ENCODE measurements at regions not wholly inside any gene's neighbourhood (a gene's known extent, or its start where the extent isn't known, plus 50 kb on each side); places are given as distances from the start of the nearest gene placed in this dataset.

- Histone ChIP-seq H3K36me3 (ENCODE audit: insufficient read depth, low read length) (no peaks in the 10 kb centered on the region), H3K9me3 (ENCODE audit: control insufficient read depth, insufficient read depth, low read length) (no peaks in the 10 kb centered on the region), H3K4me1 (ENCODE audit: insufficient read depth, low read length) (no peaks in the 10 kb centered on the region; the same call in 1 of the 2 replicates), H3K9ac (ENCODE audit: low read depth, low read length) (no peak overlapping the region)
Measured at GRCh38 chr5:117255211-117256027, 680.8 kb upstream of the SEMA6A start.

- Histone ChIP-seq H3K4me1 (ENCODE audit: insufficient read depth, low read length) (no peaks in the 10 kb centered on the region; the same call in 1 of the 2 replicates), H3K9me3 (ENCODE audit: control insufficient read depth, insufficient read depth, low read length) (no peaks in the 10 kb centered on the region), H3K9ac (ENCODE audit: low read depth, low read length) (no peak overlapping the region), H3K36me3 (ENCODE audit: insufficient read depth, low read length) (no peaks in the 10 kb centered on the region)
Measured at GRCh38 chr5:117252566-117252965, 677.9 kb upstream of the SEMA6A start.

GRCh38 chr5:117249086-117249815 lies 674.6 kb upstream of the SEMA6A start:
- H3K9me3 ChIP-seq (ENCODE audit: control insufficient read depth, insufficient read depth, low read length), result no peaks in the 10 kb centered on the region
- H3K4me1 ChIP-seq (ENCODE audit: insufficient read depth, low read length), result no peaks in the 10 kb centered on the region
- H3K36me3 ChIP-seq (ENCODE audit: insufficient read depth, low read length), result no peaks in the 10 kb centered on the region
- no peak overlapping the region for H3K9ac ChIP-seq (ENCODE audit: low read depth, low read length)

- Histone ChIP-seq H3K36me3 (ENCODE audit: insufficient read depth, low read length) (no peaks in the 10 kb centered on the region), H3K9ac (ENCODE audit: low read depth, low read length) (no peak overlapping the region), H3K9me3 (ENCODE audit: control insufficient read depth, insufficient read depth, low read length) (peaks cover 6% of the 10 kb centered on the region), H3K4me1 (ENCODE audit: insufficient read depth, low read length) (no peaks in the 10 kb centered on the region)
Measured at GRCh38 chr5:117246424-117246823, 671.8 kb upstream of the SEMA6A start.

GRCh38 chr5:117245130-117245529 lies 670.5 kb upstream of the SEMA6A start:
- Histone ChIP-seq H3K9me3 (ENCODE audit: control insufficient read depth, insufficient read depth, low read length) (peaks cover 13% of the 10 kb centered on the region), H3K9ac (ENCODE audit: low read depth, low read length) (no peak overlapping the region), H3K36me3 (ENCODE audit: insufficient read depth, low read length) (no peaks in the 10 kb centered on the region), H3K4me1 (ENCODE audit: insufficient read depth, low read length) (no peaks in the 10 kb centered on the region)

DNA sequence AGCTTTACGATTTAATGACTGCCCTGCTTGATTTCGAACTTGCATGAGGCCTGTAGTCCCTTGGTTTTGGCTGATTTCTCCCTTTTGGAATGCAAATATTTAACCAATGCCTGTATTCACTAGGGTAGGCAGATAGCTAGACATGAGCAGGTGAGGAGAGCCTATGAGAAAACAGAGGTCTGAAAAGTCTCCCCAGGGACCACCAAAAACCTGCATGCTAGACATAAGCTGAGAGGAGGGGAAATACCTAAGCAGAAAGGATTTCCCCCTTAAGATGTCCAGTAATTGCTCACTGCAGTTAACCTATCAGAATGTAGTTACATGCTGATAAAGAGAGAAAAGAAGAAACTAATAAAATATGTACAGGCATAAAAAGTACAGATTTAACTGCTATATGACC lies 667.4 kb upstream of the SEMA6A start:
- Histone ChIP-seq H3K4me1 (ENCODE audit: insufficient read depth, low read length) (no peaks in the 10 kb centered on the region), H3K36me3 (ENCODE audit: insufficient read depth, low read length) (no peaks in the 10 kb centered on the region), H3K9ac (ENCODE audit: low read depth, low read length) (no peak overlapping the region), H3K9me3 (ENCODE audit: control insufficient read depth, insufficient read depth, low read length) (peaks cover 13% of the 10 kb centered on the region)

GRCh38 chr5:117236941-117237340 lies 662.3 kb upstream of the SEMA6A start:
- Histone ChIP-seq H3K4me1 (ENCODE audit: insufficient read depth, low read length) (no peaks in the 10 kb centered on the region), H3K9me3 (ENCODE audit: control insufficient read depth, insufficient read depth, low read length) (peaks cover 12% of the 10 kb centered on the region), H3K9ac (ENCODE audit: low read depth, low read length) (no peak overlapping the region), H3K36me3 (ENCODE audit: insufficient read depth, low read length) (no peaks in the 10 kb centered on the region)

GRCh38 chr5:117235786-117236185 lies 661.2 kb upstream of the SEMA6A start:
- Histone ChIP-seq H3K36me3 (ENCODE audit: insufficient read depth, low read length) (no peaks in the 10 kb centered on the region), H3K9me3 (ENCODE audit: control insufficient read depth, insufficient read depth, low read length) (0 out of 2 replicates have a peak, but pooled peaks cover under 1% of the 10 kb centered on the region)

DNA sequence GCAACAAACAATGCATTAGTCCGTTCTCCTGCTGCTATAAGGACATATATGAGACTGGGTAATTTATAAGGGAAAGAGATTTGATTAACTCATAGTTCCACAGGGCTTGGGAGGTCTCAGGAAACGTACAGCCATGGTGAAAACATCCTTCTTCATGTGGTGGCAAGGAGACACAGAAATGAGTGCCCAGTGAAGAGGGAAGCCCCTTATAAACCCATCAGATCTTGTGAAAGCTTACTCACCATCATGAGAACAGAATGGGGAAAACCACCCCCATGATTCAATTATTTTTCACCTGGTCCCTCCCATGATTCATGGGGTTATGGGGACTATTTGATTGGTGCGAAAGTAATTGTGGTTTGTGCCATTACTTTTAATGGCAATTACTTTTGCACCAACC lies 655.8 kb upstream of the SEMA6A start:
- no peaks in the 10 kb centered on the region for H3K9me3 ChIP-seq (ENCODE audit: control insufficient read depth, insufficient read depth, low read length)
- no peaks in the 10 kb centered on the region for H3K36me3 ChIP-seq (ENCODE audit: insufficient read depth, low read length)
- no peak overlapping the region for H3K9ac ChIP-seq (ENCODE audit: low read depth, low read length)
- no peaks in the 10 kb centered on the region for H3K4me1 ChIP-seq (ENCODE audit: insufficient read depth, low read length)

More at GRCh38 chr5:117235786-117236185, 661.2 kb upstream of the SEMA6A start:
- Histone ChIP-seq H3K9ac (ENCODE audit: low read depth, low read length) (no peak overlapping the region), H3K4me1 (ENCODE audit: insufficient read depth, low read length) (no peaks in the 10 kb centered on the region)

GRCh38 chr5:117220730-117221129 lies 646.1 kb upstream of the SEMA6A start:
- H3K36me3 ChIP-seq (ENCODE audit: insufficient read depth, low read length), result no peaks in the 10 kb centered on the region
- no peaks in the 10 kb centered on the region for H3K4me1 ChIP-seq (ENCODE audit: insufficient read depth, low read length)
- no peak overlapping the region for H3K9ac ChIP-seq (ENCODE audit: low read depth, low read length)
- no peaks in the 10 kb centered on the region for H3K9me3 ChIP-seq (ENCODE audit: control insufficient read depth, insufficient read depth, low read length)

DNA sequence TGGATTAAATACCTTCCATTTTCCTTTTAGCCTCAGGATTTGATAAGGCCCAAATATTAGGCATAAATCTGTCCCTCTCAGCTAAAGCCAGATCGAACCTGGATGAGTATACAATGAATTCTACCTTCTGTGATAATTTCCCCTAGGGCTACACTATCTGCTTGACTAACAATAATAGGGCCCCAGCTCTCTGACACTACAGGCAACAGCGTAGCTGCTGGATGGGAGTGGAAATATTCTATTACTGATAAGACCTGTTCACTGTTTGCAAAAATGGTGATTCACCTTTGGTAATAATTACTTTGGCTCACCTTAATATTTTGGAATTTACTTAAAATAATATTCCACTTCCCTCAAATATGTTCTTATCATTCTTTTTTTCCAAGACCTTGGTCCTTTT lies 644.2 kb upstream of the SEMA6A start:
- Histone ChIP-seq H3K9ac (ENCODE audit: low read depth, low read length) (no peak overlapping the region), H3K36me3 (ENCODE audit: insufficient read depth, low read length) (no peaks in the 10 kb centered on the region), H3K9me3 (ENCODE audit: control insufficient read depth, insufficient read depth, low read length) (no peaks in the 10 kb centered on the region), H3K4me1 (ENCODE audit: insufficient read depth, low read length) (no peaks in the 10 kb centered on the region)

GRCh38 chr5:117212866-117213265 lies 638.2 kb upstream of the SEMA6A start:
- Histone ChIP-seq H3K9me3 (ENCODE audit: control insufficient read depth, insufficient read depth, low read length) (no peaks in the 10 kb centered on the region), H3K36me3 (ENCODE audit: insufficient read depth, low read length) (no peaks in the 10 kb centered on the region), H3K9ac (ENCODE audit: low read depth, low read length) (no peak overlapping the region), H3K4me1 (ENCODE audit: insufficient read depth, low read length) (no peaks in the 10 kb centered on the region)

DNA sequence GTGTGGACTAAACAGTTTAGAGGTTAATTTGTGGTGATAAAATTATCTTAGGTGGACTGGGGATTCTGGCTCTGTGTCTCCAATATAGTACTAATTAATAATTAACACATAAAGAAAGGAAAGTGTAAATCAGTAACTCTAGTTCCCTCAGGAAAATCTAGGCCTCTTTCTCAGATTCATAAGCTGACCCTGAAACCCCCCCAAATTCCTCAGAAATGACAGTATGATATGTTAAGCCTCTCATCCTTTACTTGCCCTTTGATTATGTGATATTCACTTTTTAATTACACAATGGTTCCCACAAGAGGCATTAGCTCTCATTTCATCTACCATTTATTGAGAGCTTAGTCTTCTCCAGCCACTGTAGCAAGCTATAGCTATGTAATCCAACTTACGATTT lies 636.2 kb upstream of the SEMA6A start:
- no peak overlapping the region for H3K9ac ChIP-seq (ENCODE audit: low read depth, low read length)
- H3K36me3 ChIP-seq (ENCODE audit: insufficient read depth, low read length), result no peaks in the 10 kb centered on the region
- H3K9me3 ChIP-seq (ENCODE audit: control insufficient read depth, insufficient read depth, low read length), result no peaks in the 10 kb centered on the region
- H3K4me1 ChIP-seq (ENCODE audit: insufficient read depth, low read length), result peaks cover 8% of the 10 kb centered on the region

GRCh38 chr5:117209479-117209878 lies 634.9 kb upstream of the SEMA6A start:
- no peaks in the 10 kb centered on the region for H3K36me3 ChIP-seq (ENCODE audit: insufficient read depth, low read length)
- H3K9ac ChIP-seq (ENCODE audit: low read depth, low read length), result no peak overlapping the region
- peaks cover 8% of the 10 kb centered on the region for H3K4me1 ChIP-seq (ENCODE audit: insufficient read depth, low read length)
- no peaks in the 10 kb centered on the region for H3K9me3 ChIP-seq (ENCODE audit: control insufficient read depth, insufficient read depth, low read length)
